NCI-H524 (cell line): ENCODE measurements at regions not wholly inside any gene's neighbourhood (a gene's known extent, or its start where the extent isn't known, plus 50 kb on each side); places are given as distances from the start of the nearest gene placed in this dataset.
"Not testable (repeated sequence)": the region's sequence is repeated elsewhere in the genome, so short reads cannot be mapped to it uniquely, and the experiment has no call there.

ENCODE experiments used
- DNase-seq, 2 experiments: peaks; one replicate each; lab custom pipeline; 2025; lab: John Stamatoyannopoulos, UW

GRCh38 chr3:109803274-109803673 is 465.9 kb upstream of the DPPA4 start:
- DNase-seq = peak in 1 of 2 experiments; percentile 27

GRCh38 chr3:109804697-109805096 is 467.4 kb upstream of the DPPA4 start:
- DNase-seq = no peak

- no peak for DNase-seq
These were observed 469.6 kb upstream of the DPPA4 start for GRCh38 chr3:109806929-109807328.

GRCh38 chr3:109809513-109809912 is 472.2 kb upstream of the DPPA4 start:
- DNase-seq = no peak

- no peak for DNase-seq
These were observed 480.7 kb upstream of the DPPA4 start for GRCh38 chr3:109818081-109818480.

GRCh38 chr3:109819734-109820133 is 482.4 kb upstream of the DPPA4 start:
- DNase-seq = no peak

- no peak for DNase-seq
These were observed 488.8 kb upstream of the DPPA4 start for GRCh38 chr3:109825971-109826810.

- DNase-seq = no peak
These were observed 494.1 kb upstream of the DPPA4 start for GRCh38 chr3:109831403-109831802.

- no peak for DNase-seq
These were observed 498.6 kb upstream of the DPPA4 start for GRCh38 chr3:109835958-109836357.

GRCh38 chr3:109851854-109852253 is 514.5 kb upstream of the DPPA4 start:
- no peak for DNase-seq

GRCh38 chr3:109852283-109852682 is 514.9 kb upstream of the DPPA4 start:
- no peak for DNase-seq

GRCh38 chr3:109853077-109853731 is 515.9 kb upstream of the DPPA4 start:
- no peak for DNase-seq

GRCh38 chr3:109863701-109864100 is 526.4 kb upstream of the DPPA4 start:
- DNase-seq = no peak

GRCh38 chr3:109864452-109864851 is 527.1 kb upstream of the DPPA4 start:
- DNase-seq = no peak

- DNase-seq = no peak
These were observed 532.2 kb upstream of the DPPA4 start for GRCh38 chr3:109869586-109869985.

- DNase-seq = peak in 1 of 2 experiments; percentile 4
These were observed 537.8 kb upstream of the DPPA4 start for GRCh38 chr3:109874896-109875708.

- DNase-seq = not testable (repeated sequence)
These were observed 540.3 kb upstream of the DPPA4 start for GRCh38 chr3:109877616-109878015.

- DNase-seq = no peak
These were observed 544.8 kb upstream of the DPPA4 start for GRCh38 chr3:109882144-109882543.

GRCh38 chr3:109887293-109887692 is 549.9 kb upstream of the DPPA4 start:
- no peak for DNase-seq

GRCh38 chr3:109888026-109888425 is 550.7 kb upstream of the DPPA4 start:
- no peak for DNase-seq

- DNase-seq = no peak
These were observed 560.4 kb upstream of the DPPA4 start for GRCh38 chr3:109897734-109898133.

- DNase-seq = no peak
These were observed 562.6 kb upstream of the DPPA4 start for GRCh38 chr3:109899925-109900324.

GRCh38 chr3:109900783-109901182 is 563.4 kb upstream of the DPPA4 start:
- no peak for DNase-seq
